ENCODE measurements at regions not wholly inside any gene's neighbourhood (a gene's known extent, or its start where the extent isn't known, plus 50 kb on each side); places are given as distances from the start of the nearest gene placed in this dataset.
"Not testable (repeated sequence)": the region's sequence is repeated elsewhere in the genome, so short reads cannot be mapped to it uniquely, and the experiment has no call there.

DNA sequence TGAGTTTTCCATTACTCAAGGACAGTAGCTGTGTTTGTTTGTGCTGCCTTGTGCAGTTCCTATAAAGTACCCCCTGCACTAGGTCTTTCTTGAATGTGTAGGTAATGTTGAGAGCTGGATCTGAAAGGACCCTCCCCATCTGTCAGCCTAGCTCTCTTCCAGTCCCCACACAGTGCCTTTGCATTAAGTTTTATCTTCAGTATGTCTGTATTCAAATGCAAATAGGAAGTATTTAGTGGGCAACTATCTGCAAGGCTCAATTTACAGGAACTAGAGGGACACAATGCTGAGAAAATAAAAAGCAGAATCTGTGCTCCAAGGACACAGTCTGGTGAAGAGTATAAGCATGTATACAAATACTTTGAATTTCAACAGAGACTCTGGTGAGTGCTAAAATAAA, 558.5 kb downstream of the RFC3 start:
- no peak for DNase-seq

DNA sequence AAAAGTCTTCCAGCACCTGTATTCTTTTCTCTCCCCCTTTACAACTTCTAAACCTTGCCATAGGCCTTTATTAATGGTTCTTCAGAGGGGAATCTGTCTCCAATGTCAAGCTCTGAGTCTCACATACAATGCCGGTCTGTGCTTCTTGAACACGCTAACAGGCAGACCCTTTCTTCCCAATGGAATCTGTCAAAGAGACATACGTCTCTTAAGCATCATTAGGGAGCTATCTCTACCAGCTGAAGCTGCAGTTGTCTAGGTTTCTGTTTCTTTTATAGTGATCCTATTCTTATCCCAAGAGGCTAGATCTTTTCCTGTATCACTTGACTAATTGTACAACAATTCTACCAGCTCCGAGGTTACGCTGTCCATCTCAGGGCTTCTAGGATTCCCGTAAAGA, 560.8 kb upstream of the NBEA start:
- no peak for DNase-seq

DNA sequence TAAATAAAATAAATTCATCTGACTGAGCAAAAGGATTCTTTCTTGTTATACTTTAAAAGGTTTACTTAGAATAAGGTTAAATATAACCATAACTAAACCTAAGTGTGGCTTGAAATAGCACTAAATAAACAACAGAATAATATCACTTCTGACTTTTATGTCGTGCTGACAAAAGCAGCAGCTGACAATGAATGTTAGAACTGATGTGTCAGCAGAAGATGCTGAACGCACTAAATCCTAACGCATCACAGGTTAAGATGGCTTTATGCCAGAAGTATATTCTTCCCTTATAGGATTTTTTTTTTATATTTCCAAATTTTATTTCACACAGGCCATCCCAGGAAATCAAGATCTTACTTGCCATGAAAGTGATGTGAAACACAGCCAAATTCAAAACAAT, 558.3 kb upstream of the NBEA start:
- DNase-seq, result no peak

DNA sequence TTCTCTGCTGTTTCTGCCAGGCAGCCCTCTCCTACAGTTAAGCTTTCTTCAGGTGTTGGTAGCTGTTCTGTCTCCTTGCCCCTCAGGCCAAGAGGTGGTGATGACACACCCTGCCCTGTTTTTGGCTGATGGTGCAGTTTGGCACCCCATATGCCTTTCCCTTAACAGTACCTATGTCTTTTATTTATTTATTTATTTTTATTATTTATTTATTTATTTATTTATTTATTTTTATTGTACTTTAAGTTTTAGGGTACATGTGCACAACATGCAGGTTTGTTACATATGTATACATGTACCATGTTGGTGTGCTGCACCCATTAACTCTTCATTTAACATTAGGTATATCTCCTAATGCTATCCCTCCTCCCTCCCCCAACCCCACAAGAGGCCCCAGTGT, 555.8 kb upstream of the NBEA start:
- DNase-seq, result not testable (repeated sequence)

DNA sequence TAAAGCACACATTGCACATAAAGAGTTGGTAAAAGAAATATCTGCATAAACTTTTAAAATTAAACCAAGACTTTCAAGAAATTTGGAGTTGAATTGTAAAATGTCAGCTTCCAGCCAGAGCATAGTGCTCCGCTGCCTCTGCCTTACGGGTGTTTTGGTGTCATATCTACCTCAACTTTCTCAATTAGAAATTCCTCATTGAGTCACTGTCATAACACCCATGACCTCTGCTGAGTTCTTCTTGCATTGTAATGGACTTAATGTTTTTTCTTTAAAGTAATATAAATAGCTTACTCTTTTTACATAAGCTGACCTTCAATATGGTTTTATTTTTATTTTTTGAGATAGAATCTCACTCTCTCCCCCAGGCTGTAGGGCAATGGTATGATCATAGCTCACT, 551.0 kb upstream of the NBEA start:
- no peak for DNase-seq

DNA sequence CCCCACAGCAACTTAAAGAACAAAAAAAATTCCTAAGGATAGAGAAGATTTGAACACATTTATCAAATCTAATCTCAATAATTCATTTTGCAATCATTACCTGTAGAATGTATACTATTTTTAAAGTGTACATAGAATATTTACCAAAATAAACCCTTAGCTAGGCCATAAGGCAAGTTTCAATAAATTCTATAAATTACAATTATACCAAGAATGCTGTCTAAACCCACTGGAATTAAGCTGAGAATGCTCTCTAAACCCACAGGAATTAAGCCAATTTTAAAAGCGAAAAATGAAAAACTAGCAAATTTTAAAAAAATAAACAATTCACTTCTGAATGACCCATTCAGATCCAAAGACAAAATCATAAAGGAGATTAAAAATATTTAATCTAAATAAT, 540.4 kb upstream of the NBEA start:
- DNase-seq, result no peak

DNA sequence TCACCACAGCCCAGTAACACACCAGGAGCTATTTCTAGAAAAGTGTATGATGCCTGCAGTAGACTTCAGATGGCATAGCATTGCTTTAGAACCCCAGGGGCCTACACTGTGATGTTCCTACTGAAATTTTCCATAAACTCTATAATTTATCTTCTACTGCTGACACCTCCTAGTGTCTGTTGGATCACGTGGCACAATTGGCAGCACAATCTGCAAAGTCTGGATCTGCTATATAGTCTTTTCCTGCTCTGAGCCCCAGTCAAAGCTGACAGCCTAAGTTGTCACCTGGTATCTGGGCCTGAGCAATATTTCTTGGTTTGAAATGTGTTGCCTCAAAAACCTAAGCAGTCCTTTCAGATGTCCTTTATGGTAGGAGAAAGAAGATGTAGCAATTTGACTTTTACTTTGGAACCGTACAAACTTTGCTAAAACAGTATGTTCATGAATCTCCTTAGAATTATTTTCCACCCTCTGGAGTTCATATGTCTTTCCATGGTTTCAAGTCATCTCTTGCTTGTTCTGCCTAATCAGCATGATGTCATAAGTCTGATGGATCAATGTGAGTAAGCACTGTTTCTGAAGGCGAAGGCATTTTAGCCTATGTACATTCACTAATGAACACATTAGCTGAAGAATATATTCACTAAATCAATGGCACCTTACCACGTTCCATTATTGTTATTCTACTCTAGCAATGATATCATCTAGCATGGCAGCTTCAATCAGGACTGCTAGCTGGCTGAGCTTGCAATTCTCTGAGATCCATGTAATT, 536.5 kb upstream of the NBEA start:
- no peak for DNase-seq

DNA sequence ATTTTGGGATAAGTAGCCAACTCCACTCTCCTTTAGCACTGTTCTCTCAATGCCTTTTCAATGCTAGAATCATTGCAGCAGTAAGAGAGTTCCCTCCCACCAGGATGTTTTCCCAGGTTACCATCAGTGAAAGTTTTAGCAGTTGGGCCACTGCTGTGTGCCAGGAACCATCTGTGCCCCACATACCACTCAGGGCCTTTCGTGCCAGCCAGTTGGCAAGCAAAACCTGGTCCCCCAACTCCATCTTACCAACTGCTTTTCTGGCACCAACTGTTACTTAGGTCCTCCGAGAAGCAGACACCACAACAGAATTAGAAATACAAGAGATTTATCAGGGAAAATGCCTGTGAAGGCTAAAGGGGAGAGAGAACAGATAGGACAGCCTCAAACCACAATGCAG, 533.4 kb upstream of the NBEA start:
- DNase-seq, result no peak

DNA sequence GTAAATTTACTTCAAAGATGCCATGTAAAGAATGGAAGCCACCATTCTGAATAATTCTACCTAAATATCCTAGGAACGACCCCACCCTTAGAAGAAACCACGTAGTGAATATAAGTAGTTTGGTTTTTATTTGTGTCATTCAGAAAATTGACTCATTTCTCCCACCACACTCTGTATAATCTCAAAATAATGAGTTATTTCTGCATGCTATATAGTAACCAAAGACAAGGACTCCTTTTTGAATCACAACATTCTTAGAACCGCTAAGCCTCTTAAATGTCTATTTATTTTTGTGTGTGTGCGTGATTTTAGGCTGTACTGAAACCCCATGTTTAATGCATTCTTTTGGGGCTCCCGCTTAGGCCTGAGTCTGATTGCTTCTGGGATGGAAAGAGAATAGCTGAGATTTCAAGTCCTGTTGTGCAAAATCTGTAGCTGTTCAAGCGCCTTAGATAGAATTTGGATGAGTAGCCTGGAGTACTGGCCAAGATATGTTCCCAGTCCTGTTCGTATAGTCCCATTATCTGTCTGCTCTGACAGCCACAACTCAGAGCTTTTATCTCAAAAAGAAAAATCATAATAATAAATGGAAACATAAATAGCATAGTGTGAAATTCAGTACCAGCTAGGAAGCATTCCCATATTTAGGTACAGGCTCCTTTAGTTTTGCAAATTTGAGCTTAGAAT, 532.4 kb upstream of the NBEA start:
- no peak for DNase-seq

DNA sequence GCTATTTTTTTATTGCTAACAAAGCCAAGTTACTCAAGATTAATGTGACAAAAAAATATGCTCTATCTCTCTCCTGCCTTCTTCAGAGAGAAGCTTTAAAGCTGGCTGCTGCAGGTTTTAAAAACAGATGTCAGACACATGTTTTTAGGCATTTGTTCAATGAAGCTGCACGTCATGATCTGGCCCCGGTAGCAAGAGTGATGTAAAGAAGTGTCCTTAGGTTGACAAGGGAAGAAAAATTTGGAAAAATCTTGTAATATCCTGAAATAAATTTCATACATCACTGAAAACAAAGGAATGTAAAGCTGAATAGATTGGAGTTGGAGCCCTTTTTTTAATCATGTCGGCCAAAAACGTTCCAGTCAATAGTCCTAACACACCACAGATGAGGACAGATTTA, 531.4 kb upstream of the NBEA start:
- no peak for DNase-seq

DNA sequence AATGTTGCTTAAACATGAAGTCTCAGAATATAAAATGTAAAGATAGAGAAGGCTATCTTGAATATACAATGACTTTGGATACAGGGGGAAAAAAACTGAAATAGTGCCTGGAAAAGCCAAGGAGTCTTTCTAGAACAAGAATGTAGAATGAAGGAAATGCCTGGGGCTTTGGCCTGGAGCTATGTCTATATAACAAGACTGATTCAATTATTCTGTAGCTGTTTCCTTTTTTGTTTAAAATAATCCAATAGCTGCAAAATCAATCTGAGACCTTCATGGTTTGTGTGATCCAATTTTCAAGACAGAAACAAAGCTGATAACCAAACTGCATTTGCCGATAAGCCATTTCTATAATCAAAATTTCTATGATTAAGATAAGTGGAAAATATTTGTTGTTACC, 530.9 kb upstream of the NBEA start:
- DNase-seq, result no peak

DNA sequence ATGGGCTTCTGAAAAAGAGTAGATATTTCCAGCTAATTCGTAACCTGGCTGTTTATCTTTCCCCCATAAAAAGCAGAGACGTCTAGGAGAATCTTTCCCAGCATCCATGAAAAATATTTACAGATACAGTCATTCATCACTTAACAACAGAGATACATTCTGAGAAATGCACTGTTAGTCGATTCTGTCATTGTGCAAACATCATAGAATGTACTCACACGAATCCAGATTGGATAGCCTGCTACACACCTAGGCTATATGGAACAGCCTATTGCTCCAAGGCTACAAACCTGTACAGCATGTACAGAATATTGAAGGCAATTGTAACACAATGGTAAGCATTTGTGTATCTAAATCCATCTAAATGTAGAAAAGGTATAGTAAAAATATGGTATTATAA, 530.2 kb upstream of the NBEA start:
- DNase-seq, result no peak

DNA sequence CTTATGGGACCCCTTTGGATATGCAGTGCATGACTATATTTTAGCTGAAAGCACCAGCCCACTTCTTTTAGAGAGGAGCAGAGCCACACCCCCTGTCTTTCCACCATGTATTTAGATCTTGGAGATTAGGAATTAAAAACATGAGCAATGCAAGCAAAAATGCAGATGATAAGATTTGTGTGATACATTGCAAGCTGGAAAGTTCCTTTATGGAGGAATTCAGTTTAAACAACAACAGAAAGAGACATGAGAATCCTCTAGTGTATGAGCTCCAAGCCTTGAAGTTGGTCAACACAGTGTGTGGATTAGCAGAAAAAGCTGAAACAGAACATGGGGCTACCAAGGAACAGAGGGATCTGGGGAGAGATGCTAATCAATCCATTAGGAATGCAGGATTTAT, 529.8 kb upstream of the NBEA start:
- DNase-seq, result no peak

DNA sequence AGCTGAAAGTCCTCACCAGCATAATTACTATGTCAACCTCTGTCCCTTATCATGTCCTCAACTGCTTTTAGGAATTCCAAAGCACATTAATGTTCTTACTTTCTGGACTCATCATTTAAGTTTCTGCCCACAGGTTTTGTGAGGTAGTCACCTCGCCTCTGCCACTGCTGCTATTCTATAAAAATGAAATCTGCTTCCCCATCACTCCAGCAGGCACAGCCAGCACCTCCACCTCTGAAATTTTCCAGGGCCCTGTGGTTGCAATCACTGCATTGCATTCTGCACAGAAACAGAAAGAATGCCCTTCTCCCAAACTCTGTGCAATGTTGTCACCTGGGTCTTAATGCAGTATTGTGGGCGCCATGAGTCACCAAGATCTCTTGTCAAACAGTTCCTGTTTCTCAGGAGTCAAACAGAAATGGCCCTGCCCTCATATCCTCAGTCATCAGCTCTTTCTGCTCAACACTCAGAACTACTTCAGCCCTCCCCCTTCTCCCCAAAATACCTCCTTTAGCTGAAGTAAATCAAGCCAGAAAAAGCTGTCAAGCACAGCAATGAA, 529.2 kb upstream of the NBEA start:
- peak; percentile 17 to 42 for DNase-seq

DNA sequence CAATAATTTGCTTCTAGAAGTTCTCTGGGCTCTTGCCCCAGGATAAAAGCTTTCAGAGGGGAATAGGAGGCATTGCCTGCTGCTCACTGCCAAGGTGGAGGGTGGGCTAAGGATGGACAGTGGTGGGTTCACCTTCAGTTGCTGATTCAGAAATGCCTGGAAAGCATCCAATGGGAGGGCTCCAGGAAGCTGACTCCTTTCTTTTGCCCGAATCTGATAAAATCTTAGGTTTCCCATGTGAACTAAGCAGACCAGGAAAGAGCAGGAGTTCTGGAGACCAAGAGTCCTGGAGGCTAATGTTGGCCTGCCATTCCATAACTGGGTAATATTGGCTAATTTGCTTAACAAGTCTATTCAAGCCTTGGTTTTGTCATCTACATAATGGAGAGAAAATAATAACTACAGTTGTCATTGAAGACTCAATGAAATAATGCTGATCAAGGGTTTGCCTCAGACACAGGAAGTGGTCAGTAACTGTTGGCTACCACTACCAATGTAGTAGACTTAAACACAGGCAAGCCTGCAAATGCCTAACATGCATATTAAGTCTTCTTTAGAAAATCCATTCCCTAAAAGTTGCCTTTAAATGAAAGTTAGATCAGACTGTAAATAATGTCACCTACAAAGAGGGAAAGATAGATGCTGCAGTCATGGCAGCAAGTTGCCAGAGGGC, 528.4 kb upstream of the NBEA start:
- no peak for DNase-seq

DNA sequence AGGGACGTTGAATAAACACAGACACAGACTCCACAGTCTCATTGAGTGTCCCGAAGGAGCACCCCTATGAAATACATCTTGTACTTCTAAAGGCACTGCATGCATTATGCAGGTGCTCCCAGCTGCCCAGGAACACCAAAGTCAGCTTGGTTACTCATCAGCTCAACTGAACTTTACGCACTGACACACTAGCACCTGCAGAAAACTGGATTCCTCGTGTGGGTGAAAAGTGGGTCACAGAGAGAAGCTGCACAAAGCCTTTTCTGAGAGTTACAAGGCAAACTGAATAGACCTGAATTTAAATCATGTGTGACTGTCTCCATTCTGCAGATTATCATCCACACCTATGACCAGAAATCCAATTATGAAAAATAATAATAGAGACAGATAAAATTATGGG, 527.5 kb upstream of the NBEA start:
- DNase-seq, result no peak

DNA sequence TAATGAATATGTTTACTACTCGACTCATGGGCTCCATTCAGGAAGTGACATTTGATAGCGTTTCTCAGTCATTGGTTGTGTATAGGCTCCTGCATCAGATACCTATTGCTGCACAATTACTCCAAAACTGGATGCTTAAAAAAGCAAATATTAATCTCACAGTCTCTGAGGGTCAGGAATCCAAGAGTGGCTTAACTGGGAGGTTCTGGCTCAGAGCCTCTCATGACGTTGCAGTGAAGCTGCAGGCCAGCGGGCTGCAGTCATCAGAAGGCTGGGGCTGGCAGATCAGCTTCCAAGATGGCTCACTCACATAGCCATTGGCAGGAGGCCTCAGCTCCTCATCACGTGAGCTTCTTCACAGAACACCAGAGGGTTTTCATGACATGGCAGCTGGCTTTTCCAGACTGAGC, 525.1 kb upstream of the NBEA start:
- DNase-seq, result no peak

DNA sequence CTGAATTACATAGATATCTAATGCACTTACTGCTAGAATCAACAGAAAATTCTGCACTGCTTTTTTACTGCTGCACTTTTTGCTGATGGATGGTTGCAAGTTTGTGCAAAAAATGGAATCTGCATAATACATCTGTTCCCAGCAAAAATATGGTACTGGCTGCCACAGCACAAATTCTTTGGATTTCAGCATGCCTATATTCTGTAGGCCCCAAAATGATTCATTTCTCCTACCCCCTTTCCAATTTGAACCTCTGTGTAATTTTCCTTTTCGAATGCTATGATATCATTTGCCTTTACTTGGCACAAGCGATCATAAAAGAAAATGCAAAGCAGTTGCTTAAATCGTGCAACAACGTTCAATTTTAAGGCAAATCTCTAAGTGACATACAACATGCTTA, 524.2 kb upstream of the NBEA start:
- DNase-seq, result no peak

DNA sequence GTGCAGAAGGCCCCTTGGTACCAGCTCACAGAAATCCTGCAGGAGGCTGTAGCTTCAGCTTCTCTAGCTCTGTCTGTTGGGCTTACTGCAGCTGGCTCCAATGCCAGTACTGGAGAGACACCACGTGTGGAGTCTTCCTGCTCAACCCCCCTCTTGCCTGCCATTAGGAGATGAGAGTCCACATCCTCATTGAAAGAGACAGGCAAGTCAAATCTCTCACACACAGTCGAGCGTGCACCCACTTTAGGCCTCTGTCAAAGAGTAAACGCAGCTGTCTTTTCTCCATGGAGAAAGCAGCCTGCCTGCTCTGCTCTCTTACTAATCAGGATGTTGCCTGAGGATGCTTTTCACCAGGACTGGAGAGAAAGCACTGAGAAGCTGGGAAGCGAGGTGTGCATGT, 523.0 kb upstream of the NBEA start:
- DNase-seq, result no peak

DNA sequence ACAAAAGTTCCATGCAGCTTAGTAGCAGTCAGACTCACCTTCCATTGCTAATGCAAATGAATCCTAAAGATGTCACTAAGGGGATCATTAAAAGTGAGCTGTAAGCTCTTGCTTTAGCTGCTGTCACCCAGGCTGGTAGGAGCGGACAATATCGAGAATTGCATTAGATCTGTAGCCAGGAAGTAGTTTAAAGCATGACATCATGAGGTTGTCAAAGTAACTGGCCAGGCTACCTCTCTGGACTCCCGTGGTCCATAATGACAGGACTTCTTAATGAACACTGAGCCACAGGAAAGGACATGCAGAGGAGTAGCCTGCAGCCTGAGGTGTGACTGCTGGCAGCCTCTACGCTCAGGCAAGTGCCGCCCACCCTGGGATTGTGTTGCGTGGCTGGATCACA, 522.3 kb upstream of the NBEA start:
- DNase-seq, result no peak

DNA sequence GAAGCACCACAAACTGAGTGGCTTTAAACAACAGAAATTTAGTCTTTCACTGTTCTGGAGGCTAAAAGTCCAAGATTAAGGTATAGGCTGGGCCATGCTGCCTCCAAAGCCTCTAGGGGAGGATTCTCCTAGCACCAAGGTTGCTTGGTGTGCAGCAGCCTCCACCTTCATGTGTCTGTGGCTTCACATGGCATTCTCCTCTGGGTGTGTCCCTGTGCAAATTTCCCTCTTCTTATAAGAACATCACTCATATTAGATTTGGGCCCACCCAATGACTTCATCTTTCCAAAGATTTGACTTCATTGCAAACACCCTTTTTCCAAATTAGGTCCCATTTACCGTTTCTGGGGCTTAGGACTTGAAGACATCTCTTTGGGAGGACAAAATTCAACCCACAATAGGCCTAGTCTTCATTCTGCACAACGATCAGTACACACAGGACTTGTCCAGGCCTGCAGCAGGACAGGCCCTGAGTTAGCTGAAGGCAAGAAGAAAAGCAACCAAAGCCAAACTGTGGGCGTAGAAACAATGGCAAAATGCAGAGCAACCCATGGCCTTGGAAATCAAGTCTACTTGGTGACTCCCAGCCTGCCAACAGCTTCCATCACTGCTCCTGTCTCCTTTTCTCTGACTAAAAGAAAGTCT, 521.2 kb upstream of the NBEA start:
- DNase-seq, result no peak

DNA sequence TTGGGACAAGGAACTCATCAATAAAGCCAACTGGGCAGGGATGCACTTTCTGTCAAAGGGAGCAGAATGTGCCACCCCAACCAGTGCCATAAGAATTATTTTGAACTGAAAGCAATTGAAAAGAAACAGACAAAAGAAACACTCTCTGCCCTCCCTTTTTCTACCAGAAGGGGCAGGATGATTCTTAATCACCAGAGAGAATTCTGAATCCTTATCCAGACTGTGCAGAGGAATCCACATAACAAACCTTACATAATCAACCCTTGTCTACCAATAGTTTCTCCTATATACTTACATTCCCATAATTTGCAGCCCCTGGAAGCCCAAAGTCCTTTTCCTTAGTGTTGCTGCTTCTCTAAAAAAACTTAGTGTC, 520.7 kb upstream of the NBEA start:
- no peak for DNase-seq

DNA sequence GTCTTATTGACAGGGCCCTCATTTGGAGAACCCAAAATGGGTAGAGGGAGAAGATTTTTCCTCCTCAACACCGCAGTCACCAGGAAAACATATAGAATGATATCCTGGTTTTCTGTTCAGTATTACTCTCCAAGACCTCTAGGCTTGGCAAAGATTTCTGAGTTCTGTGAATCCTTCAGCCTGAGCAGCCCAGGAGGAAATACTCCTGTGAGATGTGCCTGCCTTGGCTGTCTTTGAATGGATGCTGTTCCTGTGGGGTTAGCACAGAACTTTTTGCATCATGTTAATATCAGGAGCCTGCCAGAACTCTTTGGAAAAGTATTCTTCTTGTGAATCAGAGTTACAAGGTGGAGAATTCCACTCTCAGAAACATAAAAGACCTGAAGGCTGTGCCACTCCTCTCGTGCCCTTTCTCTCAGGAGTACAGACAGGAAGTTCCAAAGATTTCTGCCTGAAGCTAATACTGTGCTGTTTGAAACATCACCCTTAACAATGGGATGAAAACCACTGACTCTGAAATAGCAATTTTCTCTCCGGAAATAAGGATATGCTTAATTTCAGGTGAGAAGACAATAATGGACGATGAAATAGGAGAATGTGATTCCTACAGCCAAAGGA, 520.1 kb upstream of the NBEA start:
- DNase-seq, result no peak
